H9 (cell line): ENCODE measurements at regions not wholly inside any gene's neighbourhood (a gene's known extent, or its start where the extent isn't known, plus 50 kb on each side); places are given as distances from the start of the nearest gene placed in this dataset.

Source experiments
- DNase-seq: peaks from one replicate; pipeline ENCODE4 v3.0.0-alpha.2; 2017
- H2AFZ ChIP-seq: one replicate; pipeline ENCODE4 v1.6.1; 2013; ENCODE audit warnings: mild to moderate bottlenecking, low read length, control low read depth, moderate library complexity
- H2AK5ac ChIP-seq: 2 replicates; pipeline ENCODE4 v1.6.1; 2013; ENCODE audit warnings: low read length, control low read depth, mixed read lengths; ENCODE audit not compliant: insufficient read length
- H2BK120ac ChIP-seq: one replicate; pipeline ENCODE4 v1.6.1; 2013; ENCODE audit warnings: low read depth, mild to moderate bottlenecking, low read length, control low read depth, inconsistent platforms; ENCODE audit not compliant: poor library complexity, severe bottlenecking
- H2BK12ac ChIP-seq: 2 replicates; pipeline ENCODE4 v1.6.1; 2013; ENCODE audit warnings: low read length, control low read depth, mixed read lengths, low read depth; ENCODE audit not compliant: insufficient read length
- H2BK15ac ChIP-seq: 2 replicates; pipeline ENCODE4 v1.6.1; 2013; ENCODE audit warnings: low read depth, low read length, control low read depth
- H2BK20ac ChIP-seq: one replicate; pipeline ENCODE4 v1.6.1; 2013; ENCODE audit warnings: low read depth, mild to moderate bottlenecking, low read length, control low read depth, inconsistent platforms; ENCODE audit not compliant: poor library complexity, severe bottlenecking
- H2BK5ac ChIP-seq: 2 replicates; pipeline ENCODE4 v1.6.1; 2013; ENCODE audit warnings: low read length, control low read depth, mixed read lengths; ENCODE audit not compliant: insufficient read length
- H3K14ac ChIP-seq: 2 replicates; pipeline ENCODE4 v1.6.1; 2013; ENCODE audit warnings: low read length, control low read depth; ENCODE audit not compliant: insufficient read depth
- H3K18ac ChIP-seq: 2 replicates; pipeline ENCODE4 v1.6.1; 2013; ENCODE audit warnings: low read depth, mild to moderate bottlenecking, mixed read lengths, low read length, control low read depth; ENCODE audit not compliant: insufficient read length
- H3K23ac ChIP-seq: 2 replicates; pipeline ENCODE4 v1.6.1; 2013; ENCODE audit warnings: low read length, control low read depth, mixed read lengths, low read depth; ENCODE audit not compliant: insufficient read length
- H3K23me2 ChIP-seq: 2 replicates; pipeline ENCODE4 v1.6.1; 2013; ENCODE audit warnings: low read depth, mild to moderate bottlenecking, mixed read lengths, low read length, control low read depth; ENCODE audit not compliant: insufficient read length, poor library complexity, severe bottlenecking
- H3K27ac ChIP-seq: 2 replicates; pipeline ENCODE4 v1.5.1; 2013; ENCODE audit warnings: low read length, control low read depth, mixed read lengths, low read depth; ENCODE audit not compliant: insufficient read length
- H3K27me3 ChIP-seq: 2 replicates; pipeline ENCODE4 v1.6.1; 2013; ENCODE audit warnings: low read length, control low read depth, inconsistent platforms; ENCODE audit not compliant: insufficient read depth
- H3K4ac ChIP-seq: 2 replicates; pipeline ENCODE4 v1.6.1; 2013; ENCODE audit warnings: low read depth, mild to moderate bottlenecking, control low read depth, inconsistent platforms, low read length, moderate library complexity
- H3K4me1 ChIP-seq: 2 replicates; pipeline ENCODE4 v1.6.1; 2013; ENCODE audit warnings: low read length, control low read depth, inconsistent platforms; ENCODE audit not compliant: insufficient read depth
- H3K4me2 ChIP-seq: 2 replicates; pipeline ENCODE4 v1.6.1; 2013; ENCODE audit warnings: low read length, control low read depth, mixed read lengths; ENCODE audit not compliant: insufficient read length, insufficient read depth
- H3K56ac ChIP-seq: 2 replicates; pipeline ENCODE4 v1.6.1; 2013; ENCODE audit warnings: low read depth, mild to moderate bottlenecking, mixed read lengths, low read length, control low read depth; ENCODE audit not compliant: insufficient read length
- H3K79me1 ChIP-seq: 2 replicates; pipeline ENCODE4 v1.6.1; 2013; ENCODE audit warnings: low read depth, mild to moderate bottlenecking, moderate library complexity, low read length, control low read depth, inconsistent platforms; ENCODE audit not compliant: insufficient read depth, poor library complexity, severe bottlenecking
- H3K79me2 ChIP-seq: 2 replicates; pipeline ENCODE4 v1.6.1; 2013; ENCODE audit warnings: low read length, control low read depth, inconsistent platforms; ENCODE audit not compliant: insufficient read depth
- H3K9ac ChIP-seq: 2 replicates; pipeline ENCODE4 v1.6.1; 2013; ENCODE audit warnings: low read length, control low read depth, mixed read lengths; ENCODE audit not compliant: insufficient read length; ENCODE audit errors: extremely low read depth
- H3K9me3 ChIP-seq: one replicate; pipeline ENCODE4 v1.6.1; 2013; ENCODE audit warnings: low read depth, low read length, inconsistent platforms; ENCODE audit not compliant: control insufficient read depth
- H3T11ph ChIP-seq: one replicate; pipeline ENCODE4 v1.6.1; 2013; ENCODE audit warnings: mild to moderate bottlenecking, low read length, control low read depth, inconsistent platforms
- H4K20me1 ChIP-seq: one replicate; pipeline ENCODE4 v1.6.1; 2013; ENCODE audit not compliant: control insufficient read depth, insufficient read length, insufficient read depth
- H4K5ac ChIP-seq: 2 replicates; pipeline ENCODE4 v1.6.1; 2013; ENCODE audit warnings: low read depth, mild to moderate bottlenecking, mixed read lengths, low read length, control low read depth; ENCODE audit not compliant: insufficient read length
- H4K8ac ChIP-seq: replicated peaks from 2 replicates; pipeline ENCODE4 v1.6.1; 2013; ENCODE audit warnings: low read length, control low read depth, mixed read lengths, low read depth; ENCODE audit not compliant: insufficient read length
- H4K91ac ChIP-seq: 2 replicates; pipeline ENCODE4 v1.6.1; 2013; ENCODE audit warnings: low read depth, mild to moderate bottlenecking, moderate library complexity, mixed read lengths, low read length, control low read depth; ENCODE audit not compliant: insufficient read length
- H3K27ac Mint-ChIP-seq, 3 experiments: 2 replicates in 2 of 3; 3 replicates in 1 of 3; pipeline ENCODE4 v1.8.0; 2020 to 2021; ENCODE audit warnings: mixed read lengths in 3 of 3, mild to moderate bottlenecking in 1 of 3, moderate library complexity in 1 of 3
- H3K27me3 Mint-ChIP-seq: 2 replicates; pipeline ENCODE4 v1.8.0; 2021; ENCODE audit warnings: low read depth, mild to moderate bottlenecking, moderate library complexity, mixed read lengths
- H3K36me3 Mint-ChIP-seq, 3 experiments: 2 replicates in 2 of 3; 3 replicates in 1 of 3; pipeline ENCODE4 v1.8.0; 2020 to 2021; ENCODE audit warnings: low read depth in 3 of 3, mixed read lengths in 3 of 3; ENCODE audit not compliant: insufficient read depth in 1 of 3
- H3K4me1 Mint-ChIP-seq, 2 experiments: 2 replicates each; pipeline ENCODE4 v1.8.0; 2020; ENCODE audit warnings: mixed read lengths in 2 of 2
- H3K4me3 Mint-ChIP-seq, 2 experiments: 2 replicates in 1 of 2; 3 replicates in 1 of 2; pipeline ENCODE4 v1.8.0; 2020 to 2021; ENCODE audit warnings: mild to moderate bottlenecking in 2 of 2, mixed read lengths in 2 of 2, moderate library complexity in 1 of 2
- H3K9me3 Mint-ChIP-seq, 2 experiments: 2 replicates in 1 of 2; 3 replicates in 1 of 2; pipeline ENCODE4 v1.8.0; 2020; ENCODE audit warnings: mild to moderate bottlenecking in 2 of 2, mixed read lengths in 2 of 2, moderate library complexity in 1 of 2
- WGBS: extraction: QIAGEN DNeasy Blood & Tissue Kit; methylation state at CpG from one replicate; pipeline ENCODE4 v1.1.7; 2013; ENCODE audit warnings: missing lambda C conversion rate, low lambda C conversion rate, mixed read lengths; ENCODE audit not compliant: insufficient read length; ENCODE audit errors: extremely low coverage; 5-methylcytosine and 5-hydroxymethylcytosine counted together
- TF ChIP-seq, protein P1 (sequence below): fragments of 200-600 bp; sonication (generic); conservative IDR thresholded peaks from 3 replicates; pipeline ENCODE4 v1.8.0; 2021; ENCODE audit warnings: antibody characterized with exemption, mild to moderate bottlenecking

DNA sequence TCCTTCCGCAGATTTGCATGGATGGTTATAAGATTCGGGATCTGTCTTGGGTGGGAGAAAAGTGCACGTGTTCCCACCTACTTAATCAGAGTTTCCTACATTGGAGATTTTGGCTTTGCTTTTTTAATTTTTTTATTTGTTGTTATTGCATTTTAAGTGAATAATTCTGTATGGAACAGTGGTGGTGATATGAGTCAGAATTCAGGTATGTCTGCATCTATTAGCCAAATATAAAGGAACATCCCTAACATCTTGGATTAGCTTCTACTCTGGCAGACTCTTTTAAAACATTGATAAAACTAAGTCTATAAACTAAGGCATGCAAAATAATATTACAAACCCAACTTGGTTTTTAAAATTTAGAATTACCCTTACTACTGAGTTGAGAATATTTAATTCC is 659.8 kb upstream of the EPHA5 start:
- H4K5ac ChIP-seq = no peak overlapping the region
- no peak overlapping the region for H2BK20ac ChIP-seq
- H3K4me2 ChIP-seq = no peak overlapping the region
- no peaks in the 10 kb centered on the region for H3K9me3 ChIP-seq
- TF ChIP-seq, protein P1, sequence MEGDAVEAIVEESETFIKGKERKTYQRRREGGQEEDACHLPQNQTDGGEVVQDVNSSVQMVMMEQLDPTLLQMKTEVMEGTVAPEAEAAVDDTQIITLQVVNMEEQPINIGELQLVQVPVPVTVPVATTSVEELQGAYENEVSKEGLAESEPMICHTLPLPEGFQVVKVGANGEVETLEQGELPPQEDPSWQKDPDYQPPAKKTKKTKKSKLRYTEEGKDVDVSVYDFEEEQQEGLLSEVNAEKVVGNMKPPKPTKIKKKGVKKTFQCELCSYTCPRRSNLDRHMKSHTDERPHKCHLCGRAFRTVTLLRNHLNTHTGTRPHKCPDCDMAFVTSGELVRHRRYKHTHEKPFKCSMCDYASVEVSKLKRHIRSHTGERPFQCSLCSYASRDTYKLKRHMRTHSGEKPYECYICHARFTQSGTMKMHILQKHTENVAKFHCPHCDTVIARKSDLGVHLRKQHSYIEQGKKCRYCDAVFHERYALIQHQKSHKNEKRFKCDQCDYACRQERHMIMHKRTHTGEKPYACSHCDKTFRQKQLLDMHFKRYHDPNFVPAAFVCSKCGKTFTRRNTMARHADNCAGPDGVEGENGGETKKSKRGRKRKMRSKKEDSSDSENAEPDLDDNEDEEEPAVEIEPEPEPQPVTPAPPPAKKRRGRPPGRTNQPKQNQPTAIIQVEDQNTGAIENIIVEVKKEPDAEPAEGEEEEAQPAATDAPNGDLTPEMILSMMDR = no peak
- no peak overlapping the region for H2BK15ac ChIP-seq
- WGBS = no CpG with 5 or more reads among the region's 3 CpGs
- no peak overlapping the region for H3K9ac ChIP-seq
- no peaks in the 10 kb centered on the region for H4K20me1 ChIP-seq
- H3K9me3 Mint-ChIP-seq = no peaks in the 10 kb centered on the region
- H3K27ac Mint-ChIP-seq = no peak overlapping the region
- no peak overlapping the region for H2BK5ac ChIP-seq
- H2BK120ac ChIP-seq = no peak overlapping the region
- H3T11ph ChIP-seq = no peak overlapping the region
- H3K79me2 ChIP-seq = no peaks in the 10 kb centered on the region
- no peak overlapping the region for H3K27ac ChIP-seq
- no peak overlapping the region for H3K4me3 Mint-ChIP-seq
- H3K56ac ChIP-seq = no peak overlapping the region
- H3K4me1 ChIP-seq = no peaks in the 10 kb centered on the region
- H2BK12ac ChIP-seq = no peak overlapping the region
- H3K36me3 Mint-ChIP-seq = no peaks in the 10 kb centered on the region; a peak in 1 of 7 replicates
- H3K4me1 Mint-ChIP-seq = peaks cover 6% of the 10 kb centered on the region in 2 experiments
- no peak overlapping the region for H3K18ac ChIP-seq
- H3K79me1 ChIP-seq = no peaks in the 10 kb centered on the region
- no peaks in the 10 kb centered on the region for H3K27me3 ChIP-seq
- no peaks in the 10 kb centered on the region for H3K23me2 ChIP-seq
- no peak overlapping the region for H3K4ac ChIP-seq
- no peak for DNase-seq
- H2AFZ ChIP-seq = no peak overlapping the region
- H3K23ac ChIP-seq = no peak overlapping the region
- no peak overlapping the region for H2AK5ac ChIP-seq
- no peak overlapping the region for H4K8ac ChIP-seq
- H3K14ac ChIP-seq = no peak overlapping the region
- no peak overlapping the region for H4K91ac ChIP-seq
- H3K27me3 Mint-ChIP-seq = no peaks in the 10 kb centered on the region
